NB4 (cell line): ENCODE measurements at regions not wholly inside any gene's neighbourhood (a gene's known extent, or its start where the extent isn't known, plus 50 kb on each side); places are given as distances from the start of the nearest gene placed in this dataset.

ENCODE experiments used
- DNase-seq: peaks from one replicate; pipeline ENCODE4 v3.0.0; 2010; ENCODE audit warnings: low read depth
- H3K4me3 ChIP-seq: one replicate; pipeline ENCODE4 v1.5.1; 2011; ENCODE audit warnings: mild to moderate bottlenecking, low read depth, low read length, moderate library complexity
- MYC ChIP-seq: IDR thresholded peaks from 2 replicates; pipeline ENCODE4 v1.6.1; 2011; ENCODE audit warnings: low read depth, low read length
- POLR2A ChIP-seq: IDR thresholded peaks from 2 replicates; pipeline ENCODE4 v1.6.1; 2011; ENCODE audit warnings: mild to moderate bottlenecking; ENCODE audit not compliant: insufficient read length; ENCODE audit errors: extremely low read depth
- TF ChIP-seq, protein P1 (sequence below): IDR thresholded peaks from one replicate; pipeline ENCODE4 v1.5.1; 2012; ENCODE audit warnings: low read depth, low read length
- TF ChIP-seq, protein P2 (sequence below): IDR thresholded peaks from 2 replicates; pipeline ENCODE4 v1.6.1; 2011; ENCODE audit warnings: low read depth, low read length

GRCh38 chr4:31171362-31171761 lies 451.2 kb downstream of the PCDH7 start:
- H3K4me3 ChIP-seq, result no peak overlapping the region
- TF ChIP-seq, protein P1, sequence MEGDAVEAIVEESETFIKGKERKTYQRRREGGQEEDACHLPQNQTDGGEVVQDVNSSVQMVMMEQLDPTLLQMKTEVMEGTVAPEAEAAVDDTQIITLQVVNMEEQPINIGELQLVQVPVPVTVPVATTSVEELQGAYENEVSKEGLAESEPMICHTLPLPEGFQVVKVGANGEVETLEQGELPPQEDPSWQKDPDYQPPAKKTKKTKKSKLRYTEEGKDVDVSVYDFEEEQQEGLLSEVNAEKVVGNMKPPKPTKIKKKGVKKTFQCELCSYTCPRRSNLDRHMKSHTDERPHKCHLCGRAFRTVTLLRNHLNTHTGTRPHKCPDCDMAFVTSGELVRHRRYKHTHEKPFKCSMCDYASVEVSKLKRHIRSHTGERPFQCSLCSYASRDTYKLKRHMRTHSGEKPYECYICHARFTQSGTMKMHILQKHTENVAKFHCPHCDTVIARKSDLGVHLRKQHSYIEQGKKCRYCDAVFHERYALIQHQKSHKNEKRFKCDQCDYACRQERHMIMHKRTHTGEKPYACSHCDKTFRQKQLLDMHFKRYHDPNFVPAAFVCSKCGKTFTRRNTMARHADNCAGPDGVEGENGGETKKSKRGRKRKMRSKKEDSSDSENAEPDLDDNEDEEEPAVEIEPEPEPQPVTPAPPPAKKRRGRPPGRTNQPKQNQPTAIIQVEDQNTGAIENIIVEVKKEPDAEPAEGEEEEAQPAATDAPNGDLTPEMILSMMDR, result no peak
- TF ChIP-seq, protein P2, sequence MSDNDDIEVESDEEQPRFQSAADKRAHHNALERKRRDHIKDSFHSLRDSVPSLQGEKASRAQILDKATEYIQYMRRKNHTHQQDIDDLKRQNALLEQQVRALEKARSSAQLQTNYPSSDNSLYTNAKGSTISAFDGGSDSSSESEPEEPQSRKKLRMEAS, result no peak
- no peak for TF ChIP-seq MYC

GRCh38 chr4:31175242-31175910 lies 455.2 kb downstream of the PCDH7 start:
- no peak for DNase-seq

More at GRCh38 chr4:31171362-31171761, 451.2 kb downstream of the PCDH7 start:
- no peak for DNase-seq

DNA sequence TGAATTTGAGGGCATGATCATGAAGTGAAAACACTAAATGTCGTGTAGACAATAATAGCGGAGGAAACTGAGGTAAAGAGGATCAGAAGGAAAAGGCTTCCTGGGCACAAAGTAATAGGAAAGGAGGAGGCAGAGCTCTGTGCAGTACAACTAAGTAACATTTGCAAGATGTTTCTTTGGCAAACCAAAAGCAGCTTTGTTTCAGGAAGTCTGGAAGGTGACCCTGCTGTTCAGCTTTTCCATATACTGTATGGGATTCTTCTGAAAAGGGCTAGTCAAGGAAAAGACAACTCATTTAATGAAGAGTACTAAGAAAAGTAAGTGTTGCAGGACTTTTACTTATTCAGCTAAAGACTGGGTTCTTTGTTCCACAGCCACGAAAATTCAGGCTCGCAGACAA lies 463.1 kb downstream of the PCDH7 start:
- DNase-seq, result no peak
- no peak overlapping the region for H3K4me3 ChIP-seq
- TF ChIP-seq POLR2A, result no peak
- TF ChIP-seq, protein P1, result no peak
- TF ChIP-seq MYC, result no peak

More at GRCh38 chr4:31175242-31175910, 455.2 kb downstream of the PCDH7 start:
- TF ChIP-seq, protein P1, result no peak
- TF ChIP-seq, protein P2, result no peak
- TF ChIP-seq POLR2A (no peak), MYC (no peak)
- no peak overlapping the region for H3K4me3 ChIP-seq

- TF ChIP-seq, protein P2, result no peak
- TF ChIP-seq, protein P1, result no peak
- TF ChIP-seq MYC (no peak), POLR2A (no peak)
- no peak overlapping the region for H3K4me3 ChIP-seq
- no peak for DNase-seq
Measured at GRCh38 chr4:31185014-31185585, 464.9 kb downstream of the PCDH7 start.

- H3K4me3 ChIP-seq, result no peak overlapping the region
- DNase-seq, result no peak
- TF ChIP-seq, protein P2, result no peak
- TF ChIP-seq, protein P1, result no peak
- no peak for TF ChIP-seq POLR2A
- no peak for TF ChIP-seq MYC
Measured at GRCh38 chr4:31187979-31188378, 467.8 kb downstream of the PCDH7 start.
